ENCODE measurements at regions not wholly inside any gene's neighbourhood (a gene's known extent, or its start where the extent isn't known, plus 50 kb on each side); places are given as distances from the start of the nearest gene placed in this dataset.

DNA sequence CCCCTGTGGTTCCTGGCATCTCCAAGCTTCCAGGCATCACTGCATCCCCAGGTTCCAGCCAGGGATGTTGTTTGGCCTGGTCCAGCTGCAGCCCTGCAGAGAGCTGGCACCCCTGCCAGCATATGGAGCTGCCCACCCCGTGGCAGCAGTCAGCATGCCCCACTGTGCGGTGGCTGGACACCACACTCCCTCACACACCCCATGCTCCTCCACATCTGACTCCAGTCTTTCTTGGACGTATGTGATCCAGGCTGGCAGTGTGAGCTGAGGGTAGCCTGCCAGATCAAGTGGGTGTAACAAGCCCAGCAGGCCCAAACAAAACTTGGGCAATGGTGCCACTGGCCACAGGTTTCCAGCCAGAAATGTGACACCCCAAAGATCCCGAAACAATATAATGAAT lies 620.4 kb downstream of the RWDD3 start:
- no peak for TF ChIP-seq POLR2AphosphoS5 (IDR thresholded peaks at IDR 0.05)
- TF ChIP-seq, protein P1, sequence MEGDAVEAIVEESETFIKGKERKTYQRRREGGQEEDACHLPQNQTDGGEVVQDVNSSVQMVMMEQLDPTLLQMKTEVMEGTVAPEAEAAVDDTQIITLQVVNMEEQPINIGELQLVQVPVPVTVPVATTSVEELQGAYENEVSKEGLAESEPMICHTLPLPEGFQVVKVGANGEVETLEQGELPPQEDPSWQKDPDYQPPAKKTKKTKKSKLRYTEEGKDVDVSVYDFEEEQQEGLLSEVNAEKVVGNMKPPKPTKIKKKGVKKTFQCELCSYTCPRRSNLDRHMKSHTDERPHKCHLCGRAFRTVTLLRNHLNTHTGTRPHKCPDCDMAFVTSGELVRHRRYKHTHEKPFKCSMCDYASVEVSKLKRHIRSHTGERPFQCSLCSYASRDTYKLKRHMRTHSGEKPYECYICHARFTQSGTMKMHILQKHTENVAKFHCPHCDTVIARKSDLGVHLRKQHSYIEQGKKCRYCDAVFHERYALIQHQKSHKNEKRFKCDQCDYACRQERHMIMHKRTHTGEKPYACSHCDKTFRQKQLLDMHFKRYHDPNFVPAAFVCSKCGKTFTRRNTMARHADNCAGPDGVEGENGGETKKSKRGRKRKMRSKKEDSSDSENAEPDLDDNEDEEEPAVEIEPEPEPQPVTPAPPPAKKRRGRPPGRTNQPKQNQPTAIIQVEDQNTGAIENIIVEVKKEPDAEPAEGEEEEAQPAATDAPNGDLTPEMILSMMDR (IDR thresholded peaks at IDR 0.05) = no peak
